ENCODE measurements at regions not wholly inside any gene's neighbourhood (a gene's known extent, or its start where the extent isn't known, plus 50 kb on each side); places are given as distances from the start of the nearest gene placed in this dataset.
A peak's percentile ranks its signal among the peaks of the same experiment; 100 is the strongest.

GRCh38 chr9:87076825-87077224 is 129.5 kb upstream of the GAS1 start:
- Histone ChIP-seq H3K27me3 (no peaks in the 10 kb centered on the region), H4K20me1 (ENCODE audit: insufficient read depth, poor library complexity, severe bottlenecking) (no peaks in the 10 kb centered on the region), H3K27ac (no peak overlapping the region), H3K4me3 (no peak overlapping the region), H3K4me1 (ENCODE audit: insufficient read depth) (peaks cover 9% of the 10 kb centered on the region), H3K36me3 (replicated peaks; ENCODE audit: insufficient read depth, low read depth) (no peaks in the 10 kb centered on the region), H2AFZ (no peak overlapping the region), H3K4me2 (no peak overlapping the region), H3K9me2 (replicated peaks; ENCODE audit: insufficient read depth) (no peaks in the 10 kb centered on the region), H3K9me3 (ENCODE audit: low read depth) (no peaks in the 10 kb centered on the region), H3K79me2 (no peaks in the 10 kb centered on the region)
- no peak for DNase-seq (ENCODE audit: low spot score)
- no peak for TF ChIP-seq EZH2phosphoT487 (IDR thresholded peaks at IDR 0.05; ENCODE audit: low read depth, severe bottlenecking, unreplicated experiment)
- no peak for TF ChIP-seq CTCF (IDR thresholded peaks at IDR 0.05; ENCODE audit: poor library complexity)
- no peak for TF ChIP-seq EZH2 (IDR thresholded peaks at IDR 0.05; ENCODE audit: borderline replicate concordance)
- 81% methylated on average over 2 of the region's 2 CpGs for WGBS (ENCODE audit: low lambda C conversion rate, missing lambda C conversion rate)

- WGBS (ENCODE audit: low lambda C conversion rate, missing lambda C conversion rate), result 93% methylated on average over 3 of the region's 3 CpGs
- H3K4me2 ChIP-seq, result no peak overlapping the region
- H3K4me1 ChIP-seq (ENCODE audit: insufficient read depth), result peaks cover 11% of the 10 kb centered on the region
- no peaks in the 10 kb centered on the region for H3K27me3 ChIP-seq
- H3K9me2 ChIP-seq (replicated peaks; ENCODE audit: insufficient read depth), result no peaks in the 10 kb centered on the region
- no peak overlapping the region for H3K4me3 ChIP-seq
- H3K27ac ChIP-seq, result no peak overlapping the region
- no peak for DNase-seq (ENCODE audit: low spot score)
- TF ChIP-seq EZH2 (IDR thresholded peaks at IDR 0.05; ENCODE audit: borderline replicate concordance) (no peak), EZH2phosphoT487 (IDR thresholded peaks at IDR 0.05; ENCODE audit: low read depth, severe bottlenecking, unreplicated experiment) (no peak), CTCF (IDR thresholded peaks at IDR 0.05; ENCODE audit: poor library complexity) (no peak)
- H2AFZ ChIP-seq, result no peak overlapping the region
- H4K20me1 ChIP-seq (ENCODE audit: insufficient read depth, poor library complexity, severe bottlenecking), result no peaks in the 10 kb centered on the region
- no peaks in the 10 kb centered on the region for H3K9me3 ChIP-seq (ENCODE audit: low read depth)
- H3K79me2 ChIP-seq, result no peaks in the 10 kb centered on the region
- H3K36me3 ChIP-seq (replicated peaks; ENCODE audit: insufficient read depth, low read depth), result no peaks in the 10 kb centered on the region
Observed at GRCh38 chr9:87077986-87078385, 130.7 kb upstream of the GAS1 start.

GRCh38 chr9:87080512-87081264 is 133.4 kb upstream of the GAS1 start:
- WGBS (ENCODE audit: low lambda C conversion rate, missing lambda C conversion rate), result 47% methylated on average over 7 of the region's 7 CpGs
- DNase-seq (ENCODE audit: low spot score), result peak; percentile 36
- peak; percentile 25 for TF ChIP-seq CTCF (IDR thresholded peaks at IDR 0.05; ENCODE audit: poor library complexity)
- TF ChIP-seq EZH2 (IDR thresholded peaks at IDR 0.05; ENCODE audit: borderline replicate concordance), result no peak
- no peak for TF ChIP-seq EZH2phosphoT487 (IDR thresholded peaks at IDR 0.05; ENCODE audit: low read depth, severe bottlenecking, unreplicated experiment)

More at GRCh38 chr9:87080512-87081264, 133.4 kb upstream of the GAS1 start:
- Histone ChIP-seq H3K27me3 (no peaks in the 10 kb centered on the region), H3K79me2 (no peaks in the 10 kb centered on the region), H3K9me2 (replicated peaks; ENCODE audit: insufficient read depth) (no peaks in the 10 kb centered on the region), H3K4me1 (ENCODE audit: insufficient read depth) (peaks cover 11% of the 10 kb centered on the region), H3K4me2 (peak overlapping the region; percentile 44), H3K36me3 (replicated peaks; ENCODE audit: insufficient read depth, low read depth) (no peaks in the 10 kb centered on the region), H3K9me3 (ENCODE audit: low read depth) (no peaks in the 10 kb centered on the region), H3K4me3 (no peak overlapping the region), H3K27ac (peak overlapping the region; percentile 80), H2AFZ (no peak overlapping the region), H4K20me1 (ENCODE audit: insufficient read depth, poor library complexity, severe bottlenecking) (no peaks in the 10 kb centered on the region)
